ENCODE measurements at regions not wholly inside any gene's neighbourhood (a gene's known extent, or its start where the extent isn't known, plus 50 kb on each side); places are given as distances from the start of the nearest gene placed in this dataset.

DNA sequence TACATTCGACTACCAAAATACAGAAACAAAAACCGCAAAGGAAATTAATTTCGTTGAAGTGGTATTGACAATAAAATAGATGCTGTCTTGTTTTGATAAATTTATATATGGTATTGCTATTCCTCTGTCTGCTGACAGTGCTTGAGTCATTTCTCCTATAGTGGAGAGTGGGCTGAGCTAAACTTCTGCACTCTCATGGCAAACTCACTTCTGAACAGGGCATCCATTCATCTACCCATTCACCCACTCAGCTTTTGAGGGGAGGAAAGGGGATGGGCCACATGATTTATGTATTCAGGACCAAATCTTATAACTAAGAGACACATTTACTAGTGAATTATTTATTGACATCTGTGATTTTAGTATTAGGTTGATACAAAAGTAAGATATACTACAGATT, 137.6 kb upstream of the PLXNA4 start:
- H3K27ac ChIP-seq, result no peak overlapping the region
- no peak overlapping the region for H3K4me3 ChIP-seq
- ATAC-seq, result no peak
- intact Hi-C loops (cut with DNase I), result loop anchor here in 2 of 10 donors (5.0 to 10.0 kb wide), 2 partner anchors 518 to 731 kb away; no protein-coding TSS in a partner anchor
- no peaks in the 10 kb centered on the region for H3K36me3 ChIP-seq
- DNase-seq, result no peak
- no peaks in the 10 kb centered on the region for H3K4me1 ChIP-seq
- WGBS, 4 donors, result 89 to 92% (median 91%) methylated on average over 3 of the region's 3 CpGs
- H3K9me3 ChIP-seq, result peaks cover 0 to 7% (median 0%) of the 10 kb centered on the region in 12 donors
- no peaks in the 10 kb centered on the region for H3K27me3 ChIP-seq
- no peak for TF ChIP-seq POLR2A (IDR thresholded peaks at IDR 0.05)
- TF ChIP-seq, protein P1, sequence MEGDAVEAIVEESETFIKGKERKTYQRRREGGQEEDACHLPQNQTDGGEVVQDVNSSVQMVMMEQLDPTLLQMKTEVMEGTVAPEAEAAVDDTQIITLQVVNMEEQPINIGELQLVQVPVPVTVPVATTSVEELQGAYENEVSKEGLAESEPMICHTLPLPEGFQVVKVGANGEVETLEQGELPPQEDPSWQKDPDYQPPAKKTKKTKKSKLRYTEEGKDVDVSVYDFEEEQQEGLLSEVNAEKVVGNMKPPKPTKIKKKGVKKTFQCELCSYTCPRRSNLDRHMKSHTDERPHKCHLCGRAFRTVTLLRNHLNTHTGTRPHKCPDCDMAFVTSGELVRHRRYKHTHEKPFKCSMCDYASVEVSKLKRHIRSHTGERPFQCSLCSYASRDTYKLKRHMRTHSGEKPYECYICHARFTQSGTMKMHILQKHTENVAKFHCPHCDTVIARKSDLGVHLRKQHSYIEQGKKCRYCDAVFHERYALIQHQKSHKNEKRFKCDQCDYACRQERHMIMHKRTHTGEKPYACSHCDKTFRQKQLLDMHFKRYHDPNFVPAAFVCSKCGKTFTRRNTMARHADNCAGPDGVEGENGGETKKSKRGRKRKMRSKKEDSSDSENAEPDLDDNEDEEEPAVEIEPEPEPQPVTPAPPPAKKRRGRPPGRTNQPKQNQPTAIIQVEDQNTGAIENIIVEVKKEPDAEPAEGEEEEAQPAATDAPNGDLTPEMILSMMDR (IDR thresholded peaks at IDR 0.05), result no peak

DNA sequence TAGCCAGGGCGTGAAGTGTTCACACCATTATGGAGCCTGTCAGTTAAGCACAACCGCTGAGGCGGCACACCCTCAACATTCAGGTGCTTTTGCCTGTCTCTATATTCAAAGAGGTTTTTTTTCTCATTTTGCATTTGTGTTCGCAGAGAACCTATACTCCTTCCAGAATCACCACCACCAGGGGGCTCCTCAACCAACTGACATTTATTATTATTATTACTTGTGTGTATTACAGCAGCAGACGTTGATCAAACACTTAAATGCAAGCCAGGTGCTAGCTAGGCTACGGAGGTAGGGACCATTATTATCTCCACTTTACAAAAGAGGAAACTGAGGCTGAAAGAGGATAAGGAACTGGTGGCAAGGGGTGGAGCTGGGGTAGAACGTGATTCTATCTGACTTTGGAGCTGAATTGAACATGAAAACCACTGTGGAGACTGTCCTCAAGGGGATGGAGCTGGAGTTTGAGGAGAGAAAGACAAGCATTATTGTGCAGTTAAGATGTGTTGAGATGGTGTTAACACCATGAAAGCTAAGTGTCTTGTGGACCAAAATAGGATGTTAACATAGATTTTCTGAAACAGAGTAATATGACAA, 133.8 kb upstream of the PLXNA4 start:
- intact Hi-C loops (cut with DNase I), result loop anchor here in 2 of 10 donors (5.0 to 10.0 kb wide), 3 partner anchors 522 to 1305 kb away; no protein-coding TSS in a partner anchor
- no peaks in the 10 kb centered on the region for H3K4me1 ChIP-seq
- H3K27me3 ChIP-seq, result no peaks in the 10 kb centered on the region
- no peak for TF ChIP-seq POLR2A (IDR thresholded peaks at IDR 0.05)
- TF ChIP-seq, protein P1 (IDR thresholded peaks at IDR 0.05), result peak; percentile 20 to 61 (median 42)
- H3K9me3 ChIP-seq, result no peaks in the 10 kb centered on the region
- no peak overlapping the region for H3K4me3 ChIP-seq
- H3K27ac ChIP-seq, result no peak overlapping the region
- H3K36me3 ChIP-seq, result no peaks in the 10 kb centered on the region
- WGBS, 4 donors, result 55 to 72% (median 65%) methylated on average over 7 of the region's 7 CpGs
- no peak for ATAC-seq
- peak in 1 of 5 donors; percentile 11 for DNase-seq

DNA sequence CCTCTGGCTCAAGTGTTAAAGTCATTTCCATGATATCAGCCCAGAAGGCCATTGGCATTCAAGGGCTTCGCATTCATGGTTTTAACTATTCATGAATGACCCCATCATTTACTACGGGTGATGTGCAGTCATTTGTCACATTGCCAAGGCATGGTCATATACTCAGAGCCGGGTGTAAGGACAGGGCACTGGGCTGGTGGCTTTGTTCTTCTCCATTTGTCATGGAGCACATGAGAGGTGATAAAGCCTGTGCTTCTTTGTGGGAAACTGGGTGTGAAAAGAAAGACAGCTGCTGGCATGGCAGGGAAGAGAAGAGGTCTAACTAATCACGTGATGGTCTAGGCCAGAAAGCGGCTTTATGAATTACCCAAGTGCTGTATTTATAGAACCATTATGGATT, 132.2 kb upstream of the PLXNA4 start:
- WGBS, 4 donors, result 89 to 94% (median 92%) methylated on average over 5 of the region's 5 CpGs
- H3K36me3 ChIP-seq, result no peaks in the 10 kb centered on the region
- no peaks in the 10 kb centered on the region for H3K4me1 ChIP-seq
- H3K4me3 ChIP-seq, result no peak overlapping the region
- H3K27ac ChIP-seq, result no peak overlapping the region
- no peaks in the 10 kb centered on the region for H3K27me3 ChIP-seq
- ATAC-seq (no peak), DNase-seq (no peak)
- H3K9me3 ChIP-seq, result no peaks in the 10 kb centered on the region
- intact Hi-C loops (cut with DNase I), result loop anchor here in 1 of 10 donors (10.0 kb wide), 1 partner anchor 1306 kb away; no protein-coding TSS in a partner anchor
- TF ChIP-seq, protein P1 (IDR thresholded peaks at IDR 0.05), result no peak
- TF ChIP-seq POLR2A (IDR thresholded peaks at IDR 0.05), result no peak

GRCh38 chr7:132705146-132705545, 128.9 kb upstream of the PLXNA4 start:
- WGBS, 4 donors, result 54 to 72% (median 67%) methylated on average over 5 of the region's 5 CpGs
- Histone ChIP-seq H3K27me3 (no peaks in the 10 kb centered on the region), H3K27ac (no peak overlapping the region), H3K9me3 (peaks cover 0 to 8% (median 0%) of the 10 kb centered on the region in 12 donors), H3K4me3 (no peak overlapping the region), H3K36me3 (no peaks in the 10 kb centered on the region), H3K4me1 (no peaks in the 10 kb centered on the region)
- ATAC-seq (no peak), DNase-seq (no peak)
- no peak for TF ChIP-seq POLR2A (IDR thresholded peaks at IDR 0.05)
- TF ChIP-seq, protein P1 (IDR thresholded peaks at IDR 0.05), result no peak
- intact Hi-C loops (cut with DNase I), result loop anchor here in 1 of 10 donors (10.0 kb wide), 1 partner anchor 1310 kb away; no protein-coding TSS in a partner anchor

All from heart left ventricle (tissue), 16 donors.